Epidermal melanocyte (primary cell): ENCODE measurements at regions not wholly inside any gene's neighbourhood (a gene's known extent, or its start where the extent isn't known, plus 50 kb on each side); places are given as distances from the start of the nearest gene placed in this dataset.

Experiments
- DNase-seq: peaks from one replicate; pipeline ENCODE4 v3.0.0; 2011; ENCODE audit warnings: low spot score; ENCODE audit not compliant: insufficient read length

DNA sequence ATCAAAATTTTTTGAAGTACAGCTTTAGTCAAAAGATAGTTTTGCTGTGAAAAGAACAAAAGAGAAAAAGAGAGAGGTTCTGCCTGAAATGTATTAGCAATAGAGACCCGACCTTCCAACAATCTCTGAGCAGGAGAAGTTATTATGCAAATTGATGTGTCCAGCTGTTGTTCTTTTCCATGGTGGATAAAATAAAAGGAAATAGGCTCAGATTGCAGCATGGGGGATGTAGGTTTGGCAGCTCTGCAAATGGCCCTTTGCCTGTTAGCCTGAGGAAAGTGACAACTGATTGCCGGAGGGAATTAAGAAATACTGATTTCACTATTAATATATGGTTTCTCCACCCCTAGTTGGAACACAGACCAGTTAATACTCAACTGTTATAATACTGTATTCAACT lies 1283.2 kb upstream of the NXPH2 start:
- no peak for DNase-seq

DNA sequence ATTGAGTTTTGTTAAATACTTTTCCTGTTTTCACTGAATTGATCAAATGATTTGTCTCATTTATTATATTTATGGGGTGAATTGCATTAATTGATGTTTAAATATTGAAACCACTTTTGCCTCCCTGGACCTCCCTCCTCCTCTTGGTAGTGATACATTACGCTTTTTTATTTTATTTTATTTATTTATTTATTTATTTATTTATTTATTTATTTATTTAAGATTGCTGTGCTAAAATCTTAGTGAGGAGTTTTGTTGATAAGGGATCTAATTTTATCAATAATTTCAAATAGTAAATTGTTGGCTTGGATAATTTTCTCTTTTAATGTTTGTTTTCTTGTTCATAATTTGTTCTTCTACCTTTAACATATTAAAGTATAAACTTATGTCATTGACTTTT lies 1281.0 kb upstream of the NXPH2 start:
- DNase-seq, result no peak

DNA sequence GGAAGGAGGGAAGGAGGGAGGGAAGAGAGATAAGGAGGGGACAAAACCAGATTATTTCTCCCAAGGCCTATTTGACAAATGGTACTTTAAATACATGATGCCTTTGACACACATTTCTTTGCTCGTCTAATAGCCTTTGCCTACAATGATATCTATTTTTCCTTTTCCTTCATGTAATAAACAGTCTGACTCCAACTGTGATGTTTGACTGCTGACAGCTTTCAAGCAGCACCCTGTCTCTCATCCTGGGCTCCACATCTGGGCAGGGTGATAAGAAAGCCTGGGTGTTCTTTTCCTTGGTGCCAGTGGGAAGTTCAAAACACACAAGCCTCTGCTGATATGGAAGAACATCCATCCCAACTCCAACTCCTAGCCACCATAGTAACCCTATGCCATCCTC lies 1277.7 kb upstream of the NXPH2 start:
- no peak for DNase-seq

DNA sequence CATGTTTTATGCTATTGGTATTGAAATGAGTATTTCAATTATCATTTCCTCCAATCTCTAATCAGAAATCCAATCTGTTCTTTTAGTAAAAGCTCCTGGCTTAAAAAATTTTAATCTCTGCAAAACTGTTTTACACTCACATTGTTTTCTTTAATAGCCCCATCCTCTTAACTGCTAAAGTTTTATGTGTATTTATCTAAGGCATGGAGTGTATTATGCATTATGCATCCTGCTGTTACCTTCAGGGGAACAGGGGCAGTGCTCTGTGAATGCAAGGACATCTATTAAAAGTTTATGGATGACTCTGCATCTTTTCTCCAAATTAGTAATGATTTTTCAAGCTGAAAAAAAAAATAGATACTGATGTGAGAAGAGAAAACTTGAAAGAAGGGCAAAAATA lies 1261.6 kb upstream of the NXPH2 start:
- DNase-seq, result no peak

DNA sequence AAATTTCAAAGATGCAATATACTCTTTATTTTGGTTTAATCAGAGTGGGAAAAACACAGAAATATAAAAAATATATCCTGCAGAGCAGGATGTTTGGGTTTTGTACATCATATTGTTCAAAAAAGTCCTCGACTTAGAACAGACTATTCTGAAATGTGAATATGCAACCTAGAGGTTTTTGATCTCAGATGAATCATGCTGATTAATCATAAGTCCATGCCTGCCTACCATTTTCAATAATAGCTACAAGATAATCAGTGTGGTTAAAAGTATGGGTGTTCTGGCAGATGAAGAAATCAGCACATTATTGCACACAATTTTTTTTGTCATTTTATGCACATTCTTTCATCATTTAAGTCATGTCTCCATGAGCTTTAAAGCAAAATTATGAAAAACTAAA lies 1261.0 kb upstream of the NXPH2 start:
- DNase-seq, result no peak

DNA sequence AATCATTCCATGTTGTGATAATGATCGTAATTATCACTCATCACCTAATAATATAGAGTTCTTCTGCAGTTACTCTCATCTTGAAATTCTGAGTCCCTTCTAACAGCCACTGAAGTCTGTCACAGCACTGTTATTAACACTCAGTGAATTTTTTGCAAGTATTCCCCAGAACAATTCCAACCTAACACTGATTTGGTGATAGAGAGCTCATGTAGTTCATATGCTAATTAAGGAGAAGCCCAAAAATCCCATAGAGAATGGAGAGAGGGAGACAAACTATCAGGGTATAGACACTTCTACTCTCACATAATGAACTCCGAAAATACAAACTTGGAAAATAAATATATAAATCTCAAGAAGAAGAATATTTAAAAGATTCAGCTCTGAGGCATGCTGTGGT lies 1253.4 kb upstream of the NXPH2 start:
- no peak for DNase-seq

DNA sequence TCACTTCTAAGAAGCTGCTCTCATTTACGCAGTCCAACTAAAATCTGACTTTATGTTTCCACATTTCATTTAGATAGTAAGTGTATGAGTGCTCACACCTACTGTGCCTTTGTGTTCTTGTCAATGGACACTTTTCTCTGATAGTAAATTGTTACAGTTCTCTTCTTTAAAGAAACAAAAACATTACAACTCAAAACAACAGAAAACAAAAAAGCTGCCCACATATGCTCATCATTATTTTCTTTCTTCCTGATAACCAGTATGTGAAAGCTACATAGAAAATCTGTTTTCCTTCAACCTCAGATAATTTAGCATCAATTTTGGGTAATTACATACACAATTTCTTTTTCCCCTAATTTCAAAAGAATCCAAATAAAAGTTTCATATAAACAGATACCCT lies 1247.8 kb upstream of the NXPH2 start:
- DNase-seq, result no peak

DNA sequence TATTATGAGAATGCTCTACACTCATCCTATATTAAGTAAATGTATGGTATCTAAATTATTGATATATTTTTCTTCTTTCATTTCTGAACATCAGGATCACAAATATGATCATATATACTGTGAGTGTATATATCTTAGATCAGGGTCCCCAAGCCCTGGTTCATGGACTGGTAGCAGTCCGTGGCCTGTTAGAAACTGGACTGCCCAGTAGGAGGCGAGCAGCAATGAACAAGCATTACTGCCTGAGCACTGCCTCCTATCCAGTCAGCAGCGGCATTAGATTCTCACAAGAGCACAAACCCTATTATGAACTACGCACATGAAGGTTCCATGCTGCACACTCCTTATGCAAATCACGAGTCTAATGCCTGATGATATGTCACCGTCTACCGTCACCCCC lies 1247.1 kb upstream of the NXPH2 start:
- no peak for DNase-seq

DNA sequence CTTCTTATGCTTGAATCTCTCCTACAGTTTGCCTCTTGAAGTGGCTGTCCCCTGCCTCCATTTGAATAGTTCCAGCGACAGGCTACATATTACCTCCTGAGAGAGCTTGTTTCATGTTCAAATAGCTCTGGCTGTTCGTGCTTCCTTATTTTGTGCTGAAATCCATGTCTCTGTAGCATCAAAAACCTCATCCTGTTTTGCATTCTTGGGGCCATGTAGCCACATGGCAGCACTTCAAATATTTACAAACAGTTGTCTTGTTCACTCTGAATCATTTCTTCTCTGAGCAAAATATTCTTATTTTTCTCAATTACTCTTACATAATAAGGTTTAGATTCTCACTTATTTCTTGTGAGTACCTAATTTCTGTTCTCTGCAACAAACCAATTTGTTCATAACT lies 1243.1 kb upstream of the NXPH2 start:
- DNase-seq, result no peak

DNA sequence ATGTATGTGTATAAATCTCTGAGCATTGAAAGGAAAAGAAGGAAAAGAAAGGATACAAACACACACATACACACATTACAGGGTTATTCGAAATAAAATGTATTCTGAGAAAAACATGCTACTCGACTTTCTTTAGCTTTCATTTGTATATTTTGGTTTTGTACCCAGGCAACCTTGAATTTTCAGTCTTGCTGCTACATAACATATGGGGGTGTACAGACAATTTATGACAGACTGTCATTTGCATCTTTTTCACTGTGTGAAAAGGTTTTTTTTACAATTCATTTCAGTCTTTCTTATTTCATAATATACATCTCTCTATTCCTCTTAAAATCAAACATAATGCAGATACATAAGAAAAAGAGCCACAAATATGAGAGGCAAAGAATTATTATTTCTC lies 1238.4 kb upstream of the NXPH2 start:
- no peak for DNase-seq

DNA sequence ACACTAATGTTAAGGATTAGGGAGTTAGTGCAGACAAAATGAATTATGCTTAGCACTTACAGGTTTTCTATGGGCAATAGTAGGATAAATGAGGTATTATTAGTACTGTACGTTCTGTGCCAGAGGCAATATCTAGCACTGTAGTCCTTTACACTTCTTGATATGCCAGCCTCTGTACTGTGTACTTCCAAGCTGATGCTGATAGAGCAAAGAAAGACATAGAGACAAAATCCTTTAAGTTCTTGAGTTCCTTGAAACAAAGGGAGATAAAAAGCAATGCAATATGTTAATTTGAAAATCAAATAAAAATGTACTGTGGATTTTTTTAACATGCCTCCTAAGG lies 1234.0 kb upstream of the NXPH2 start:
- no peak for DNase-seq

DNA sequence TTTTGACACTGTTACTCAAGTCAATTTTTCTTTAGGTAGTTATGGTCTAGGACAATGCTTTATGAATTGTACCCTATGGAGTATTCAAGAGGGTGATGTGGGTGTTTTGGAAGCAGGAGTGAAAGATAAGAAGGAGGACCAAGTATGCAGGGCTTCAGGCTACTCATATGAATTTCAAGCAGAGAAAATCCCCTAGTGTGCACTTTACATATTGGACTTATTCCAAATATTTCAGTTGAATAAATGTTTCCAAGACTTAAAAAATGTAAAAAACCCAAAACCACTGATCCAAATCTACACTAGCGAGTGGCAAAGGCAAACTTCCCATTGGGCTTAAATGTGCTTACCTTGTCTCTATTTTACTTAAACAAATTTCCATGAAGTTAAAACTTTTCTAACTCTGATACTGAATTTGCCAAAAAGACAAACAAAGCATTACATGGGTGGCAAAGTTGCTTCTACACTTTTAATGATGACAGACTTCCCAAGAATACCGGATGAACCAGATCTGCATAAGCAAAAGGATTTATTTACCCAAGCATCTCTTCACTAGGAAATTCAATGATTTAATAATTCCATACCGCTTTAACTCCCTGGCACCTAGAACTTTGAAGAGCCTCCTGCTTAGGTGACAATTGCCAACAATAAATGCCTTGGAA lies 1233.5 kb upstream of the NXPH2 start:
- no peak for DNase-seq

DNA sequence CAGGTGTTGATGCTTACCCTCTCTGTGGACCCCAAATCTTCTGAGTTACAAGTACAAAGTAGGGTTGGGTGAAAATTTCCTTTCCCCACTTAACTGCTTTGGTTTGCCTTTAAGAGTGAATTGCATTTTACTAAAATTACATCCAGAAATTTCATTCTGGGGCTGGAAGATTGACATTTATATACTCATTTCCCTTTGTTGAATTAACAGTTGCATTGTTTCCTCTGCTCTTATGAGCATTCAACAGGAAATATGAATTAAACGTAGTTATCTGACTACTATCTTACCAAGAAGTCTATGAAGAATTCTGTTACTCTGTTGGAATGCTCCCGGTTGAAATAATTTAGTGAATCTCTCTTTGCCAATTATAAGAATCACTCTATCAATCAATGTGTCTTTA lies 1231.1 kb upstream of the NXPH2 start:
- no peak for DNase-seq

DNA sequence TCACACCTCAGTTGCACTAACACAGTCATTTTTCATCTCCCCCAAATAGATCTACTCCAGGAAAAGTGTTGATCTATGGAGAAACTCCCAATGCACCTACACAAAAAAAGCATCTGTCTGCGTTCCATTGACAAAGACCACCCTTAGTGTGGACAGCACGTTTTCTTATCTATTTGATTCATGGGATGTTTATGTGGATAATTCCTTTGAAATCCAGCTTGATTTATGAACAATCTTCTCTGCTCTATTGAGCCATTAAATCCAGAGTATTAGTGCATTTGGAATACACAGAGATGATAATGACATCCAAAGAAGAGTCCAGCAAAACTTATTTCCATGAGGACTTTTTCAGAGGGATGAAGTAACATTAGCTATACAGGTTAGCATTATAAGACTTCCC lies 1221.9 kb upstream of the NXPH2 start:
- no peak for DNase-seq

DNA sequence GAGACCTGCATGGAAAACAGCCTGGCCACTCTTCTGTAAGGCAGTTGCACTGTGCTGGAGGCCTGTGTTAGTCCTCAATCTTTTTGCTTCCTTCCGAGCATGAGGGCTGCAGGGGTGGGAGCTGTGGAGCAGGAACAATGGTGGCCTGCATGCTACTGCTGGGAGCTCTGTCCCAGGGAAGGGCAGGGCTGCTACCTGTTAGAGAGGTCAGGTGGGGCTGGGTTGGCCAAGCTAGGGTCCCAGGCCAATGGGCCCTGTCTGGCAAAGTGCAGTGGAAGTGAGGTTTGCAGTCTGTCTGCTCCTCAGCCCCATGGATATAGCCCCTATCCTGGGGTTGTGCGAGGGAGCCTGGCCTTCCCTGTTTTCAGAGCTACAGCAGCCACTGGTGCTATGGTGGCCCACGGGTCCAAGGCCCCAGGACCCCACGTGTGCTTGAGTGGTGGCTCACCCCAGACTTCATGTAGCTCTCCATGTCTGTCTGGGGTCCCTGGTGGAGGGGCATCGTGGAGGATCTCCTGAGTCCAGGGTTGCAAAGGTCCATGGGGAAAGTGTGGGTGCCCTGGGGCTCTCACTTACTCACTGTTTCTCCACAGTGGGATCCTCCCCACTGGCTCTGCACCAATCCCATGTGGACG lies 1212.6 kb upstream of the NXPH2 start:
- DNase-seq, result no peak

DNA sequence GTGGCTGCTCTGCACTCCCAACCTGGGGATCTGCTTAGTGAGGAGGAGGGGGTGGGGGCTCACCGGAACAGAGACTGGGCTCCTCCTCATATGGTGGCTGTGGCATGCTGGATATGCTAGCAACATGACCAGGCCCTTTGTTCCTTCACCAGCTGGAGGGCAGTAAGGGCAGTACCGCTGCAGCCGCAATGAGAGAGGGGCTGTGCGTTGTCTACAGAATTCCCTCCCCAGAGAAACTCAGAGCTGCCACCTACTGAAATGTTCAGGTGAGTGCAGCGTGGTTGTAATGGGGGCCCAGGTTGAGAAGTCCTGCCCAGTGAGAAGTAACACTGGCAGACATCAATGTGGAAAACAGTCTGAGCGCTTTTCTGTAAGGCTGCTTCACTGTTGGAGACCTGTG lies 1211.9 kb upstream of the NXPH2 start:
- no peak for DNase-seq

DNA sequence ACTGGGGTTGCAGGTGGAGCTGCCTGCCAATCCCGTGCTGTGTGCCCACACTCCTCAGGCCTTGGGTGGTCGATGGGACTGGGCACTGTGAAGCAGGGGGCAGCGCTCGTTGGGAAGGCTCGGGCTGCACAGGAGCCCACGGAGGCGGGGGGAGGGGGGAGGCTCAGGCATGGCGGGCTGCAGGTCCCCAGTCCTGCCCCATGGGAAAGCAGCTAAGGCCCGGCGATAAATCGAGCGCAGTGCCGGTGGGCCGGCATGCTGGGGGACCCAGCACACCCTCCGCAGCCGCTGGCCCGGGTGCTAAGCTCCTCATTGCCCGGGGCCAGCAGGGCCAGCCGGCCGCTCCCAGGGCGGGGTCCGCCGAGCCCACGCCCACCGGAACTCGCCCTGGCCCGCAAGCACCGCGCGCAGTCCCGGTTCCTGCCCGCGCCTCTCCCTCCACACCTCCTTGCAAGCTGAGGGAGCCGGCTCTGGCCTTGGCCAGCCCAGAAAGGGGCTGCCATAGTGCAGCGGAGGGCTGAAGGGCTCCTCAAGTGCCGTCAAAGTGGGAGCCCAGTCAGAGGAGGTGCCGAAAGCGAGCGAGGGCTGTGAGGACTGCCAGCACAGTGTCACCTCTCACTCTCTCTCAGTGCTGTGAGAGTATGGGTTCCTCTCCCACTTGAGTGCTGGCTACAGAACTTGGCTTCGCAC lies 1210.6 kb upstream of the NXPH2 start:
- DNase-seq, result no peak

DNA sequence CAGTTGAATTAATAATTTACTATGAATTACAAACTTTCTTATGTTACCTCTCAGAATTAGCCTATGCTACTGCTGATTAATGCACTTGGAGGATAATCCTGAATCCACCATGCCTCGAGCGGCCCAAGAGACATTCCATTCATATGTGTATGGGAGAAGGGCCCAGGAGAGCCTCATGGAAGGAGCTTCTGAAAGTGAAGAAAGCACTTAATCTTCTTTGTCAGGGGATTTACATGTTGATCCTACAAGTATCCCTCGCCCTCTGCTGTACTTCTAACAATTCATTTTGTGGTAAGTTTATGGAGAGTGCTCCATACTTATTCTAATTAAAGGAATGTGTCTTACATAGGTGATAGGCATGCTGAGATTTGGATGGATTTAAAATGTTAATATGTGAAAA lies 1189.1 kb upstream of the NXPH2 start:
- no peak for DNase-seq

DNA sequence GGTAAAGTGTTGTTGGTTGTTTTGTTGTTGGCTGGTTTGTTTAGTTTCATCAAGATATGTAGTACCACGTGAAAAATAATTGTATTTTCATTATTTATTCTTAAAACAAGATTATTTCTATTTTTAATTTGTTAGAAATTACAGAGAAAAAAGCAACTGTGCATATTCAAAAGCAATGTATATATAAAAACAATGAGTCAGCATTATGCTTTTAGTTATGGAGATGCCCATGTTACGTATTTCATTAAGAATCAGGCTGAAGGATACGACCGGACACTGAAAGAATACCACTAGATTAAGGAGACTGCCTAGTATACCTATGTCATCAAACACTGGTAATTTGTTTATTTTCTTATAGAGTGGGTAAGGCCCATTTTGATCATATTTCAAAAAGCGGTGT lies 1188.4 kb upstream of the NXPH2 start:
- no peak for DNase-seq

DNA sequence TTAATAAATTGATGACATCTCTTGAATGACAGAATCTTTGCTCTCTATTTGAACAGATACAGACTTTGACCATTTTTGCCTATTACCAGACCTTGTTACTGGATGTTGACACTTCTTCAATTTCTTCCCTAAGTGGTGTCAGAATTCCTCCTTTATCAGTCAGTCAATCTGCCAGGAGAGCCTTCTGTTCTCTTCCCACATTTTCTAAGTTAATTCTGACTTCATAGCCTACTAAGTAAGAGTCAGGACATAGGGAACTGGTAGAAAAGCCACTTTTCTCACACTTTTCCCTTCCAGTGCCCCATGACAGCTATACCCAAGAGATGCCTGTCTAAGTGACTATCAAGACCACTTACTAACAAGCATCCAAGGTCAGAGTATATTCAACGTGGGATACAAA lies 1187.5 kb upstream of the NXPH2 start:
- DNase-seq, result no peak

DNA sequence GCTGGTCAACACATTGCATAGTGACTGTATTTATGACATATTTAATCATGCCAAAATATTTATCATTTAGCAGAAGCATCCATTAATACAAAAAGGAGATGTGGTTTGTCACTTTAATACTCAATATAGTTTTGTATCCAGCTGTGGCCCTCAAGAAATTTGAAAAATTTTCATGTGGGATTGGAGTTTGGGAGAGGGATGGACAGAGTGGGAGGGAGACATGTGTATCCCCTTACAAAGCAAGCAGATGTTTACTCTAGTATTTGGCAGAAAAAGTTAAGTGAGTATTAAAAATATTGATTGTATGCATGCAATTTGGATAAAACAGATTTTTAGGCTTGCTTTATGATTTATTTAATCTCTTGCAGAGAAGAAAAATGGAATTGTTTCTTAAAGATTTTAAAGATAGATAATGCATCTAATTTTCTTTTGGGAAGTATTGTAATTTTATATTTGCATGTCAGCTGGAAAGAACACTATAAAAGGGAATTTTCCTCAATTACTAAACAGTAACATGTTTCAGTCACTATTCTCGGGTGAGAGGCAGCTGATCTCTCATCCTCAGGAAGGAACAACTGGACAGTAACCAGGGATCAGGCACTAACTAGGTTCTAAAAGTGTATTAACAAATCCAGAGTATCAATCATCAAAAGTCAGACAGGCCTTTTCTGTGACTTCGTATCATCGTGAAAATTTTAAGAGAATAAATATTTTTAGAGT lies 1184.7 kb upstream of the NXPH2 start:
- no peak for DNase-seq

DNA sequence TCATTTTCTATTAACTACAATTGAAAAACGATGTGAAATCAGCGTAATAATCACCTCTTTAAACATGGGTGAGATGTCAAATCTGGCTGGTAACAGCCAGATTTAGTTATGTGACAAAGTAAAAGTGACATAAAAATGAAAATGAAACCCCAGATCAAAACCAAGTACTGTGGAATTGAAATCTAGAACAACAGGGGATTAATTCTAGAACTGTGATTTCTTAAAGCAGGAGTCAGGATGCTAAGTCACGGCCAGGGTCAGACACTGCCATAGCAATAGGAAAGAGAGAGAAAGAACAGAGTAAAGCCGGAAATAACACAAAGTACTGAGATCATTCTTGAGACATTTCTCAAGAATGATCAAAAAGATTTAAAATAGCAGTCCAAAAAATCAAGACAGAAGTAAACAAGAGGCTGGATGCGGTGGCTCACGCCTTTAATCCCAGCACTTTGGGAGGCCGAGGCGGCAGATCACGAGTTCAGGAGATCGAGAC lies 1183.7 kb upstream of the NXPH2 start:
- DNase-seq, result no peak
